H1 (cell line): ENCODE measurements at regions not wholly inside any gene's neighbourhood (a gene's known extent, or its start where the extent isn't known, plus 50 kb on each side); places are given as distances from the start of the nearest gene placed in this dataset.

Experiments used
- CTCF ChIA-PET: fragments of 300-600 bp; sonication (Branson Sonifier 250); formaldehyde crosslinking; loops from one replicate; lab custom pipeline; 2021; ENCODE audit not compliant: partially characterized antibody; lab: Charles Lee
- POLR2A ChIA-PET: fragments of 300-600 bp; sonication (Branson Sonifier 250); formaldehyde crosslinking; loops from one replicate; lab custom pipeline; 2021; ENCODE audit warnings: inconsistent platforms; ENCODE audit not compliant: partially characterized antibody; lab: Charles Lee
- DNase-seq, 2 experiments: peaks; one replicate each; pipeline versions ENCODE4 v3.0.0 to v3.0.0-alpha.2; 2010 to 2022; ENCODE audit warnings: low spot score in 2 of 2, low read depth in 1 of 2, mixed read lengths in 1 of 2
- FAIRE-seq: peaks from 2 replicates; lab custom pipeline; 2011; peaks lifted over from hg19 to GRCh38; lab: Jason Lieb, UNC
- H2AFZ ChIP-seq: 2 replicates; pipeline ENCODE4 v1.8.1; 2012; ENCODE audit warnings: low read length, inconsistent platforms
- H2AK5ac ChIP-seq: 2 replicates; pipeline ENCODE4 v1.6.1; 2013; ENCODE audit warnings: low read depth, low read length
- H2BK120ac ChIP-seq: replicated peaks from 2 replicates; pipeline ENCODE3; 2013; ENCODE audit warnings: low read depth, low read length, inconsistent platforms
- H2BK12ac ChIP-seq: 2 replicates; pipeline ENCODE4 v1.6.1; 2013; ENCODE audit warnings: low read depth, low read length
- H2BK15ac ChIP-seq: 2 replicates; pipeline ENCODE4 v1.6.1; 2013; ENCODE audit warnings: low read length
- H2BK20ac ChIP-seq: 2 replicates; pipeline ENCODE4 v1.6.1; 2013; ENCODE audit warnings: low read length
- H2BK5ac ChIP-seq: 2 replicates; pipeline ENCODE4 v1.6.1; 2013; ENCODE audit warnings: low read depth, low read length
- H3K14ac ChIP-seq: 2 replicates; pipeline ENCODE4 v1.6.1; 2013; ENCODE audit warnings: inconsistent platforms; ENCODE audit not compliant: insufficient read length
- H3K18ac ChIP-seq: 2 replicates; pipeline ENCODE4 v1.6.1; 2013; ENCODE audit warnings: low read length; ENCODE audit errors: extremely low read depth
- H3K23ac ChIP-seq: 2 replicates; pipeline ENCODE4 v1.6.1; 2013; ENCODE audit warnings: inconsistent platforms; ENCODE audit not compliant: insufficient read length
- H3K23me2 ChIP-seq: 2 replicates; pipeline ENCODE4 v1.6.1; 2013; ENCODE audit warnings: low read depth, low read length
- H3K27ac ChIP-seq: 2 replicates; pipeline ENCODE4 v1.6.1; 2011; ENCODE audit warnings: low read depth, low read length, inconsistent platforms
- H3K27me3 ChIP-seq, 4 experiments: replicated peaks in 1 of 4; 1 replicate in 1 of 4; 2 replicates in 3 of 4; pipeline versions ENCODE4 v1.6.1 to v1.8.1; 2011 to 2013; ENCODE audit warnings: low read length in 3 of 4, mild to moderate bottlenecking in 3 of 4, inconsistent platforms in 2 of 4, mixed read lengths in 2 of 4, moderate library complexity in 1 of 4; ENCODE audit not compliant: control insufficient read depth in 3 of 4, insufficient read depth in 3 of 4; ENCODE audit errors: extremely low read depth in 1 of 4
- H3K36me3 ChIP-seq, 4 experiments: 2 replicates each; pipeline versions ENCODE4 v1.6.1 to v1.8.1; 2011 to 2013; ENCODE audit warnings: mild to moderate bottlenecking in 4 of 4, low read length in 3 of 4, moderate library complexity in 2 of 4, control low read depth in 1 of 4, inconsistent platforms in 1 of 4; ENCODE audit not compliant: insufficient read depth in 4 of 4, control insufficient read depth in 2 of 4
- H3K4ac ChIP-seq: replicated peaks from 2 replicates; pipeline ENCODE3; 2013; ENCODE audit warnings: low read length, low read depth, mixed read lengths, inconsistent platforms; ENCODE audit not compliant: insufficient read length
- H3K4me1 ChIP-seq, 4 experiments: replicated peaks in 1 of 4; 1 replicate in 1 of 4; 2 replicates in 3 of 4; pipeline versions ENCODE4 v1.6.1 to v1.8.1; 2011 to 2013; ENCODE audit warnings: low read length in 3 of 4, inconsistent platforms in 2 of 4, mixed read lengths in 1 of 4; ENCODE audit not compliant: insufficient read depth in 4 of 4, control insufficient read depth in 3 of 4
- H3K4me2 ChIP-seq, 2 experiments: 2 replicates each; pipeline versions ENCODE4 v1.6.1 to v1.8.1; 2011 to 2013; ENCODE audit warnings: low read depth in 2 of 2, low read length in 2 of 2, control low read depth in 1 of 2, inconsistent platforms in 1 of 2, mild to moderate bottlenecking in 1 of 2; ENCODE audit not compliant: insufficient read depth in 1 of 2
- H3K4me3 ChIP-seq, 4 experiments: fragments of 200-600, 300-600 bp in 1 of 4; sonication (generic), shearing (Covaris generic), sonication (Bioruptor Twin) in 1 of 4; 2 replicates each; pipeline versions ENCODE4 v1.5.1 to v1.8.1; 2011 to 2016; ENCODE audit warnings: low read length in 4 of 4, low read depth in 3 of 4, control low read depth in 2 of 4, inconsistent platforms in 2 of 4, mild to moderate bottlenecking in 2 of 4, mixed read lengths in 1 of 4, moderate library complexity in 1 of 4; ENCODE audit not compliant: insufficient read depth in 2 of 4; ENCODE audit errors: extremely low read depth in 1 of 4
- H3K56ac ChIP-seq: replicated peaks from 2 replicates; pipeline ENCODE3; 2013; ENCODE audit warnings: low read depth, mild to moderate bottlenecking, mixed read lengths, low read length, inconsistent platforms; ENCODE audit not compliant: insufficient read length
- H3K79me1 ChIP-seq: 2 replicates; pipeline ENCODE4 v1.6.1; 2013; ENCODE audit warnings: low read depth, low read length, control low read depth
- H3K79me2 ChIP-seq, 2 experiments: 2 replicates each; pipeline versions ENCODE4 v1.6.1 to v1.8.1; 2012 to 2013; ENCODE audit warnings: low read length in 2 of 2, mild to moderate bottlenecking in 2 of 2, inconsistent platforms in 1 of 2; ENCODE audit not compliant: insufficient read depth in 2 of 2, control insufficient read depth in 1 of 2
- H3K9ac ChIP-seq, 4 experiments: replicated peaks in 1 of 4; 1 replicate in 1 of 4; 2 replicates in 3 of 4; pipeline versions ENCODE4 v1.6.1 to v1.8.1; 2011 to 2013; ENCODE audit warnings: low read depth in 3 of 4, low read length in 3 of 4, control low read depth in 2 of 4, mild to moderate bottlenecking in 2 of 4, moderate library complexity in 2 of 4, inconsistent platforms in 1 of 4; ENCODE audit errors: extremely low read depth in 1 of 4
- H3K9me3 ChIP-seq, 2 experiments: 2 replicates each; pipeline versions ENCODE4 v1.6.1 to v1.8.1; 2012 to 2013; ENCODE audit warnings: mild to moderate bottlenecking in 2 of 2, moderate library complexity in 2 of 2, control low read depth in 1 of 2, inconsistent platforms in 1 of 2, low read depth in 1 of 2, low read length in 1 of 2, mixed read lengths in 1 of 2; ENCODE audit not compliant: insufficient read depth in 2 of 2
- H4K20me1 ChIP-seq, 2 experiments: replicated peaks in 1 of 2; 2 replicates each; pipeline versions ENCODE3 to v1.8.1; 2011 to 2013; ENCODE audit warnings: inconsistent platforms in 2 of 2, low read length in 2 of 2, mild to moderate bottlenecking in 1 of 2; ENCODE audit not compliant: insufficient read depth in 2 of 2, control insufficient read depth in 1 of 2
- H4K5ac ChIP-seq: 2 replicates; pipeline ENCODE4 v1.6.1; 2013; ENCODE audit warnings: low read length, low read depth, mixed read lengths, inconsistent platforms; ENCODE audit not compliant: insufficient read length
- H4K8ac ChIP-seq: 2 replicates; pipeline ENCODE4 v1.8.0; 2013; ENCODE audit warnings: mild to moderate bottlenecking, moderate library complexity, low read length, inconsistent platforms; ENCODE audit not compliant: insufficient read depth; ENCODE audit errors: extremely low read depth
- H4K91ac ChIP-seq: replicated peaks from 2 replicates; pipeline ENCODE3; 2013; ENCODE audit warnings: low read length, mixed read lengths, inconsistent platforms; ENCODE audit not compliant: insufficient read length
- CBX5 ChIP-seq: fragments of 300-800, 300-1000 bp; sonication (generic); IDR thresholded peaks from 2 replicates; pipeline ENCODE4 v1.7.1; 2016; ENCODE audit warnings: antibody characterized with exemption, low read length, low read depth
- CHD2 ChIP-seq: IDR thresholded peaks from 2 replicates; pipeline ENCODE4 v1.6.1; 2012; ENCODE audit warnings: low read length, improper control_type of control experiment
- HDAC6 ChIP-seq: IDR thresholded peaks from one replicate; pipeline ENCODE4 v1.7.1; 2012; ENCODE audit warnings: low read depth, mild to moderate bottlenecking, inconsistent platforms, low read length, moderate library complexity
- YY1 ChIP-seq: IDR thresholded peaks from 2 replicates; pipeline ENCODE4 v1.6.1; 2011; ENCODE audit warnings: low read depth, mild to moderate bottlenecking, low read length
- WGBS, 2 experiments: shearing (Covaris generic) in 1 of 2; methylation state at CpG; one replicate each; pipeline versions ENCODE4 v1.1.6 to v1.1.7; 2013 to 2015; ENCODE audit warnings: low lambda C conversion rate in 2 of 2, mixed read lengths in 2 of 2, inconsistent platforms in 1 of 2, low coverage in 1 of 2, missing lambda C conversion rate in 1 of 2; ENCODE audit not compliant: insufficient replicate concordance in 2 of 2, insufficient coverage in 1 of 2, insufficient read length in 1 of 2; ENCODE audit errors: extremely low coverage in 1 of 2, missing lambda C conversion rate in 1 of 2; 5-methylcytosine and 5-hydroxymethylcytosine counted together

DNA sequence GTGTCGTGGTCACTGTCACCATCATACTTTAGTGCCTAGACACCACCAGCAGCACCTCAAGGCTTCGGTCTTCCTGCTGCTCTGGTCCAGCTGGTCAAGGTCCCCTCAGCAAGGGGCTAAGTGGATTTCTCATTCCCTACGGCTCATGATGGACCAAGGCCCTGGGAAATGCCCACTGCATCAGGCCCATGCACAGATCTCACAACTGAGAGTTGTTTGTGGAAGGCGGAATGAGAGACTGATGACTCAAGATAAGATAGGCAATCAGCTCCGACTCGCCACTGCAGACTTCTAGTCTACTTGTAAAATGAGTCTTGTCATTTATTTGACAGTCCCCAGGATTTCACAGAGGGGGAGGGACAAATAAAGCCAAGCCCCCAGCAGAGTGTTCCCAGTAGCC, 108.4 kb upstream of the TBX20 start:
- Histone ChIP-seq H3K4me1 (peaks cover 3 to 13% (median 9%) of the 10 kb centered on the region in 4 experiments; a peak in 6 of 7 replicates), H3K23ac (no peak overlapping the region), H4K91ac (no peak overlapping the region), H3K79me1 (no peaks in the 10 kb centered on the region), H3K56ac (no peak overlapping the region), H4K20me1 (no peaks in the 10 kb centered on the region), H3K14ac (no peak overlapping the region), H3K27me3 (no peaks in the 10 kb centered on the region), H2AFZ (no peak overlapping the region), H3K18ac (no peak overlapping the region), H2AK5ac (no peak overlapping the region), H3K36me3 (no peaks in the 10 kb centered on the region), H3K9ac (no peak overlapping the region), H2BK12ac (no peak overlapping the region), H2BK15ac (no peak overlapping the region), H3K4me2 (no peak overlapping the region), H4K5ac (no peak overlapping the region), H3K27ac (no peak overlapping the region), H3K23me2 (no peaks in the 10 kb centered on the region), H3K4ac (no peak overlapping the region), H3K4me3 (no peak overlapping the region), H4K8ac (no peak overlapping the region), H3K9me3 (no peaks in the 10 kb centered on the region; a peak in 1 of 4 replicates), H3K79me2 (no peaks in the 10 kb centered on the region), H2BK5ac (no peak overlapping the region), H2BK20ac (no peak overlapping the region), H2BK120ac (no peak overlapping the region)
- no peak for FAIRE-seq
- WGBS, 2 experiments, result 92% methylated on average over 6 of the region's 6 CpGs; no CpG with 5 or more reads in 1 of the 2 experiments
- ChIA-PET POLR2A (no interaction called here), CTCF (no interaction called here)
- DNase-seq, result no peak
- TF ChIP-seq CHD2 (no peak), HDAC6 (no peak), YY1 (no peak), CBX5 (no peak)
